H1 (cell line): ENCODE measurements at regions not wholly inside any gene's neighbourhood (a gene's known extent, or its start where the extent isn't known, plus 50 kb on each side); places are given as distances from the start of the nearest gene placed in this dataset.

ENCODE experiments used
- CTCF ChIA-PET: fragments of 300-600 bp; sonication (Branson Sonifier 250); formaldehyde crosslinking; loops from one replicate; lab custom pipeline; 2021; ENCODE audit not compliant: partially characterized antibody; lab: Charles Lee
- POLR2A ChIA-PET: fragments of 300-600 bp; sonication (Branson Sonifier 250); formaldehyde crosslinking; loops from one replicate; lab custom pipeline; 2021; ENCODE audit warnings: inconsistent platforms; ENCODE audit not compliant: partially characterized antibody; lab: Charles Lee
- DNase-seq, 2 experiments: peaks; one replicate each; pipeline versions ENCODE4 v3.0.0 to v3.0.0-alpha.2; 2010 to 2022; ENCODE audit warnings: low spot score in 2 of 2, low read depth in 1 of 2, mixed read lengths in 1 of 2
- FAIRE-seq: peaks from 2 replicates; lab custom pipeline; 2011; peaks lifted over from hg19 to GRCh38; lab: Jason Lieb, UNC
- H2AFZ ChIP-seq: 2 replicates; pipeline ENCODE4 v1.8.1; 2012; ENCODE audit warnings: low read length, inconsistent platforms
- H2AK5ac ChIP-seq: 2 replicates; pipeline ENCODE4 v1.6.1; 2013; ENCODE audit warnings: low read depth, low read length
- H2BK120ac ChIP-seq: replicated peaks from 2 replicates; pipeline ENCODE3; 2013; ENCODE audit warnings: low read depth, low read length, inconsistent platforms
- H2BK12ac ChIP-seq: 2 replicates; pipeline ENCODE4 v1.6.1; 2013; ENCODE audit warnings: low read depth, low read length
- H2BK15ac ChIP-seq: 2 replicates; pipeline ENCODE4 v1.6.1; 2013; ENCODE audit warnings: low read length
- H2BK20ac ChIP-seq: 2 replicates; pipeline ENCODE4 v1.6.1; 2013; ENCODE audit warnings: low read length
- H2BK5ac ChIP-seq: 2 replicates; pipeline ENCODE4 v1.6.1; 2013; ENCODE audit warnings: low read depth, low read length
- H3K14ac ChIP-seq: 2 replicates; pipeline ENCODE4 v1.6.1; 2013; ENCODE audit warnings: inconsistent platforms; ENCODE audit not compliant: insufficient read length
- H3K18ac ChIP-seq: 2 replicates; pipeline ENCODE4 v1.6.1; 2013; ENCODE audit warnings: low read length; ENCODE audit errors: extremely low read depth
- H3K23ac ChIP-seq: 2 replicates; pipeline ENCODE4 v1.6.1; 2013; ENCODE audit warnings: inconsistent platforms; ENCODE audit not compliant: insufficient read length
- H3K23me2 ChIP-seq: 2 replicates; pipeline ENCODE4 v1.6.1; 2013; ENCODE audit warnings: low read depth, low read length
- H3K27ac ChIP-seq: 2 replicates; pipeline ENCODE4 v1.6.1; 2011; ENCODE audit warnings: low read depth, low read length, inconsistent platforms
- H3K27me3 ChIP-seq, 4 experiments: replicated peaks in 1 of 4; 1 replicate in 1 of 4; 2 replicates in 3 of 4; pipeline versions ENCODE4 v1.6.1 to v1.8.1; 2011 to 2013; ENCODE audit warnings: low read length in 3 of 4, mild to moderate bottlenecking in 3 of 4, inconsistent platforms in 2 of 4, mixed read lengths in 2 of 4, moderate library complexity in 1 of 4; ENCODE audit not compliant: control insufficient read depth in 3 of 4, insufficient read depth in 3 of 4; ENCODE audit errors: extremely low read depth in 1 of 4
- H3K36me3 ChIP-seq, 4 experiments: 2 replicates each; pipeline versions ENCODE4 v1.6.1 to v1.8.1; 2011 to 2013; ENCODE audit warnings: mild to moderate bottlenecking in 4 of 4, low read length in 3 of 4, moderate library complexity in 2 of 4, control low read depth in 1 of 4, inconsistent platforms in 1 of 4; ENCODE audit not compliant: insufficient read depth in 4 of 4, control insufficient read depth in 2 of 4
- H3K4ac ChIP-seq: replicated peaks from 2 replicates; pipeline ENCODE3; 2013; ENCODE audit warnings: low read length, low read depth, mixed read lengths, inconsistent platforms; ENCODE audit not compliant: insufficient read length
- H3K4me1 ChIP-seq, 4 experiments: replicated peaks in 1 of 4; 1 replicate in 1 of 4; 2 replicates in 3 of 4; pipeline versions ENCODE4 v1.6.1 to v1.8.1; 2011 to 2013; ENCODE audit warnings: low read length in 3 of 4, inconsistent platforms in 2 of 4, mixed read lengths in 1 of 4; ENCODE audit not compliant: insufficient read depth in 4 of 4, control insufficient read depth in 3 of 4
- H3K4me2 ChIP-seq, 2 experiments: 2 replicates each; pipeline versions ENCODE4 v1.6.1 to v1.8.1; 2011 to 2013; ENCODE audit warnings: low read depth in 2 of 2, low read length in 2 of 2, control low read depth in 1 of 2, inconsistent platforms in 1 of 2, mild to moderate bottlenecking in 1 of 2; ENCODE audit not compliant: insufficient read depth in 1 of 2
- H3K4me3 ChIP-seq, 4 experiments: fragments of 200-600, 300-600 bp in 1 of 4; sonication (generic), shearing (Covaris generic), sonication (Bioruptor Twin) in 1 of 4; 2 replicates each; pipeline versions ENCODE4 v1.5.1 to v1.8.1; 2011 to 2016; ENCODE audit warnings: low read length in 4 of 4, low read depth in 3 of 4, control low read depth in 2 of 4, inconsistent platforms in 2 of 4, mild to moderate bottlenecking in 2 of 4, mixed read lengths in 1 of 4, moderate library complexity in 1 of 4; ENCODE audit not compliant: insufficient read depth in 2 of 4; ENCODE audit errors: extremely low read depth in 1 of 4
- H3K56ac ChIP-seq: replicated peaks from 2 replicates; pipeline ENCODE3; 2013; ENCODE audit warnings: low read depth, mild to moderate bottlenecking, mixed read lengths, low read length, inconsistent platforms; ENCODE audit not compliant: insufficient read length
- H3K79me1 ChIP-seq: 2 replicates; pipeline ENCODE4 v1.6.1; 2013; ENCODE audit warnings: low read depth, low read length, control low read depth
- H3K79me2 ChIP-seq, 2 experiments: 2 replicates each; pipeline versions ENCODE4 v1.6.1 to v1.8.1; 2012 to 2013; ENCODE audit warnings: low read length in 2 of 2, mild to moderate bottlenecking in 2 of 2, inconsistent platforms in 1 of 2; ENCODE audit not compliant: insufficient read depth in 2 of 2, control insufficient read depth in 1 of 2
- H3K9ac ChIP-seq, 4 experiments: replicated peaks in 1 of 4; 1 replicate in 1 of 4; 2 replicates in 3 of 4; pipeline versions ENCODE4 v1.6.1 to v1.8.1; 2011 to 2013; ENCODE audit warnings: low read depth in 3 of 4, low read length in 3 of 4, control low read depth in 2 of 4, mild to moderate bottlenecking in 2 of 4, moderate library complexity in 2 of 4, inconsistent platforms in 1 of 4; ENCODE audit errors: extremely low read depth in 1 of 4
- H3K9me3 ChIP-seq, 2 experiments: 2 replicates each; pipeline versions ENCODE4 v1.6.1 to v1.8.1; 2012 to 2013; ENCODE audit warnings: mild to moderate bottlenecking in 2 of 2, moderate library complexity in 2 of 2, control low read depth in 1 of 2, inconsistent platforms in 1 of 2, low read depth in 1 of 2, low read length in 1 of 2, mixed read lengths in 1 of 2; ENCODE audit not compliant: insufficient read depth in 2 of 2
- H4K20me1 ChIP-seq, 2 experiments: replicated peaks in 1 of 2; 2 replicates each; pipeline versions ENCODE3 to v1.8.1; 2011 to 2013; ENCODE audit warnings: inconsistent platforms in 2 of 2, low read length in 2 of 2, mild to moderate bottlenecking in 1 of 2; ENCODE audit not compliant: insufficient read depth in 2 of 2, control insufficient read depth in 1 of 2
- H4K5ac ChIP-seq: 2 replicates; pipeline ENCODE4 v1.6.1; 2013; ENCODE audit warnings: low read length, low read depth, mixed read lengths, inconsistent platforms; ENCODE audit not compliant: insufficient read length
- H4K8ac ChIP-seq: 2 replicates; pipeline ENCODE4 v1.8.0; 2013; ENCODE audit warnings: mild to moderate bottlenecking, moderate library complexity, low read length, inconsistent platforms; ENCODE audit not compliant: insufficient read depth; ENCODE audit errors: extremely low read depth
- H4K91ac ChIP-seq: replicated peaks from 2 replicates; pipeline ENCODE3; 2013; ENCODE audit warnings: low read length, mixed read lengths, inconsistent platforms; ENCODE audit not compliant: insufficient read length
- CHD2 ChIP-seq: IDR thresholded peaks from 2 replicates; pipeline ENCODE4 v1.6.1; 2012; ENCODE audit warnings: low read length, improper control_type of control experiment
- KDM1A ChIP-seq: fragments of 200-600, 300-600 bp; sonication (generic); IDR thresholded peaks from 2 replicates; pipeline ENCODE4 v1.7.1; 2016; ENCODE audit warnings: mild to moderate bottlenecking, low read length, borderline replicate concordance
- RBBP5 ChIP-seq: IDR thresholded peaks from 2 replicates; pipeline ENCODE4 v1.7.1; 2012; ENCODE audit warnings: low read depth, mild to moderate bottlenecking, inconsistent platforms, low read length, moderate library complexity, borderline replicate concordance
- SIX5 ChIP-seq: IDR thresholded peaks from 2 replicates; pipeline ENCODE4 v1.6.1; 2011; ENCODE audit warnings: mild to moderate bottlenecking, low read depth, low read length
- WGBS, 2 experiments: shearing (Covaris generic) in 1 of 2; methylation state at CpG; one replicate each; pipeline versions ENCODE4 v1.1.6 to v1.1.7; 2013 to 2015; ENCODE audit warnings: low lambda C conversion rate in 2 of 2, mixed read lengths in 2 of 2, inconsistent platforms in 1 of 2, low coverage in 1 of 2, missing lambda C conversion rate in 1 of 2; ENCODE audit not compliant: insufficient replicate concordance in 2 of 2, insufficient coverage in 1 of 2, insufficient read length in 1 of 2; ENCODE audit errors: extremely low coverage in 1 of 2, missing lambda C conversion rate in 1 of 2; 5-methylcytosine and 5-hydroxymethylcytosine counted together

- Histone ChIP-seq H4K20me1 (no peaks in the 10 kb centered on the region), H2AK5ac (no peak overlapping the region)
- TF ChIP-seq SIX5 (no peak), RBBP5 (no peak), CHD2 (no peak), KDM1A (no peak)
- TF ChIP-seq, all 59 proteins: peak for 0
- Histone ChIP-seq H3K27me3 (no peaks in the 10 kb centered on the region), H2AFZ (no peak overlapping the region), H3K9me3 (no peaks in the 10 kb centered on the region), H3K4me1 (peaks cover 0 to 2% (median 0%) of the 10 kb centered on the region in 4 experiments; a peak in 1 of 7 replicates), H2BK12ac (no peak overlapping the region), H3K79me2 (no peaks in the 10 kb centered on the region), H2BK15ac (no peak overlapping the region), H3K79me1 (no peaks in the 10 kb centered on the region), H3K18ac (no peak overlapping the region), H3K23me2 (no peaks in the 10 kb centered on the region), H3K4me3 (no peak overlapping the region), H3K4ac (no peak overlapping the region), H3K14ac (no peak overlapping the region), H4K5ac (no peak overlapping the region), H2BK5ac (no peak overlapping the region), H2BK20ac (no peak overlapping the region), H2BK120ac (no peak overlapping the region), H3K23ac (no peak overlapping the region), H3K56ac (no peak overlapping the region), H4K91ac (no peak overlapping the region), H3K4me2 (no peak overlapping the region), H4K8ac (no peak overlapping the region), H3K9ac (no peak overlapping the region), H3K36me3 (no peaks in the 10 kb centered on the region), H3K27ac (no peak overlapping the region)
- WGBS, 2 experiments = 88% methylated on average over 2 of the region's 2 CpGs; no CpG with 5 or more reads in 1 of the 2 experiments
- no peak for FAIRE-seq
- ChIA-PET POLR2A (no interaction called here), CTCF (no interaction called here)
- no peak for DNase-seq
These were observed 310.7 kb downstream of the DIPK2A start for GRCh38 chr3:144282313-144282712.
